ENCODE measurements at regions not wholly inside any gene's neighbourhood (a gene's known extent, or its start where the extent isn't known, plus 50 kb on each side); places are given as distances from the start of the nearest gene placed in this dataset.
"Not testable (repeated sequence)": the region's sequence is repeated elsewhere in the genome, so short reads cannot be mapped to it uniquely, and the experiment has no call there.

DNA sequence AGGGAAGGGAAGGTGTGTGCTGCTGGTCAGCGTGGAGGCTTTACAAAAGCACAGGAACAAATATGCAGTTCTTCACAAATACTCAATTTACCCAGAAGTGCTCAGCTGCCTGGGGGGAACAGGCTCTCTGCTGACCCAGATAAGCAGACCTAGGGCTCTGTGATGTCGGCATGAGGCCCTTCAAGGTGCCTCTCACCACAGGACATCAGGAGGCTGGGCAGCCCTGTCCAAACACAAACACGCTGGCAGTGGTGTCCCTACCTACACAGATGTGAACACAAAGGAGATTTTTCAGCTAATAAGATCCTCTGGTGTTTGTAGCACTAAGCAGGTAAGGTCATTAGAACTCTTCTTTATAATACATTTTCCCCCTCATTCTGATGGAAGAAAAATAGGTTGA is 243.0 kb upstream of the PROX1 start:
- DNase-seq = no peak

DNA sequence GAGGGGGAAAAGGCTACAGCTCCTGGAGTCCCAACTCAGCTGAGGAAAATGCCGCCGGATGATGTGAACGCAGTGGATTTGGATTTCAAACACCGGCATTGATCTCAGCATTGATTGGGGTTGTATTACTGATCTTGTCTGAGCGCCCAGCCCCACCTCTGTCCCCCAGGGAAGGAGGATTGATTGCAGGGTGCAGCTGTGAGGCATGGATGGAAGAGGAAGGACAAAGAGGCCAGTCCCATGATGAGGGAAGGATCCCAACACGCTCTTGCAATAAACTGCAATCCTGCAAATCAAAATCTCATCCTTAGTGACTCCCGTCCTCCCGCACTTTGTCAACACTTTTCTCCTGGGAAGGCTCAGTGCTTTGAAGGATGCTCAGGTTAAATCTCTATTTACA is 242.3 kb upstream of the PROX1 start:
- no peak for DNase-seq

DNA sequence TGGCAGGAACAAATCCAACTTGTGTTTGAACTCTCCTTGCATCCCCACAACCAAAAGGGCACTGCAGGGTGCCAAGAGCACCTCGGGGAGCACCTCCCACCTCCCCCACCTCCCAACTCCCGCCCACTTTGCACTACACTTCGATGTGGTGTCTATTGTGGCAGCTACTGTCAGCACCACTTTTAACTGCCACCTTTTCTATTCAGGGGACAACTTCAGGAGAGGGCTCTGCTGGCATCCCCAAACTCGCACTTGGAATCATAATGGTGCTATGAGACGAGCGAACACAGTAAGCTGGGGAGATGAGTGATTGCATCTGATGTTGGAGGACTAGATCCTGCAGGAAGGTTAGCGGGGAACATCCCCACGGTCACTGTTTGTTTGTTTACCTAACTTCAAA is 238.2 kb upstream of the PROX1 start:
- DNase-seq = no peak

DNA sequence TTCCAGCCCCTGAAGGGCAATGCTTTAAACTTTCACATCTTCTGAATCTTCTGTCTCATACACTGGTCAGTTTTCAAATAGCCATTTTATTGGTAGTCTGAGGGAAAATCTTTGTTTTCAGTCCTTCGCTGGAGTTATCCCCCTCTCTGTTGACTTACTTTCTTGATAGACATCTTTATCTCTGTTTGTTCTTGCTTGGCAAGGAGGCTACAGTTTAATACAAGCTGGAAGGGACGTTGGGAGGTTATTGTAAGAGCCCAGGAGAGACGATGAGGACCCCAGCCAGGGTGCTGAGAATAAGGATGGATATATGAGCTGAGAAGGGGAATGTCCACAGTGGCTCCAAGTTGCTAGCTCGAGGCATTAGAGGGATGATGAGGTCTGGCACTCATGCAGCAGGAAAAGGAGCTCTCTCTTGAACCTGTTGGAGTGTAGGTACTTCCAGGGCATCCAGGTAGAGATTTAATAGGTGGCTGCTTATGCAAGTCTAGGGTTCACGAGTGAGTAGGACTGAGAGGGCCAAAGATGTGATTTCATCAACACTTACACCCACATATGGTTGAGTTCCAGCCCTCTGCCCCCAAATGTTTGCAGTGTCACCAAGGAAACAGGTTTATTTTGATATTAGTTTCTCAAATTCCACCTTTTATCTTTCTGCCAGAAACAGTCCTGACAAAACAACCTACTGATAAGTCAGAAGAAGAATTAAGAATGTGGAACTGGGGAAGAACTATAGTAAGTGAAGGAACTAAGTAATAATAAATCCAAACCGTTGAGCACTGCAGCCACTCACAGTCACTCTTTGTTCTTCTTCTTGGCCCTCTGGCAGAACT is 237.3 kb upstream of the PROX1 start:
- DNase-seq = no peak

DNA sequence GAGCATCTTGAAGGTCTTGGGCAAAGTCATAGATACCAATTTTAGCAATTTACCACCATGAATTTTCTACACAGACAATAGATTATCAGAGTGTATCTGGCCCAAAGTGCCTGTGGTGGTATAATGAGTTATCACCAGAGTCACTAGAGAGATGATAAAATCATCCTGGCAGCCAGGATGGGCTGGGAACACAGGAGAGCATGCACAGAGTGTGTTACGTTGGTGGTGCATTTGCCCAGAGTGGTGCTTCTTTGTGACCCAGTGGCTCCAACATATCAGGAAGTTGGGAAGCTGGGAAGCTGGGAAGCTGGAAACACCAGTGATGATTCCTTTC is 236.7 kb upstream of the PROX1 start:
- no peak for DNase-seq

DNA sequence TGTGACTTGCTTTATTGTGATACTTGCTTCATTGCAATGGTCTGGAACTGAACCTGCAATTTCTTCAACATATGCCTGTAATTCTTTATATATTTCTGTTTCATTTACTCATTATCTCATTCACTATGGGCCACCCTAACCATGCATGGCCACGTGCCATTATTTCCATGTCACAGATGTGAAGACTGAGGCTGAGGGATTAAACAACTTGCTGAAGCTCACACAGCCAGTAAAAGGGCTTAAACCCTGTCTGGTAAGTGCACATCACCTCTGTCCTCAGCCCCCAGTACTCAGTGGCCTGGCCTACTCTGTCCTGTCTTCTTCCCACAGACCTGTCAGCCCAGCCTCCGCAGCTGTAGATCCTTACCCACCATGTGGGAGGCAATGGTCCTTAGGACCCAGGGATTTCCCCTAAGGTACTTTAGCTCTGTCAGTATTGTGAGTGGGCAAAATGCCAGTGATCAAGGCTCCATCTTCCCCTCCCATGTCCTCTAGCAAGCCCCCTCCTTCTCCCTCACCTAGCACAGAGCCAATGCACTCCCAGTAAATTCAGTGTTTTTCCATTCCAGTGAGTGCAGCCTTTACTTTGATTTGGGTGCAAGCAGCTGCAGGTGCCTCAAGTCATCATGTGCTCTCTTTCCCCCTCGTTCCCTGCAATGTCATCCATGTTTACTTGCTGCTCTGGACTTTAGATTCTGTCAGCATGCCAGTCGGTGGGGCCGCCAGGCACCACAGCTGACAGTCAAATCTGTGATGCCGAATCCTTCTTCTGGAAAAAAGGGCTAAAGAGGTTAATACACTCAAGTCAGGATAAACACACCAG is 228.2 kb upstream of the PROX1 start:
- no peak for DNase-seq

DNA sequence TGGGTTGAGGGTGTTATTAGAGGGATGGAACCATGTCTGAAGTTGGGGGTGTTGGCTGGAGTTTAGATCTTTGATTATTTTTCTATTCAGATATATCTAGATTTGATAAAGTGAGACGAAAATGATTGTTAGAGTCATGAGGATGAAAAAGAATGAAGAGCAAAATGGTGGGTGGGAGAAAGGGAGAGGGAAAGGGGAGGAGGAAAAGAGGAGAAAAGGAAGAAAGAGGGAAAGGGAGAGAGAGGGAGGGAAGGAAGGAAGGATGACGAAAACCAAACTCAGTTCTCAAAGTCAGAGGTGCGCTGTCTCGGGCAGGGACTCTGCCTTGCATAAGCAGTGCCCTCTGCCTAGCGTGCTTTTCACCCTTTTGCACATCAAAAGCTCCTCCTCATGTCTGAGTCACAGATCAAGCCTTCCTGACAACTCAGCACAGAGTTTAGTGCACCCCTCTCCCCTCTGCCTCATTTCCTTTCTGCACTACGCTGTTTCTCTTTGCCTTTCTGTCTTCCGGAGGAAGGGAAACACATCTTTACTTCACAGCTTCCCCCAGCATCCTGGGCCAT is 225.8 kb upstream of the PROX1 start:
- no peak for DNase-seq

DNA sequence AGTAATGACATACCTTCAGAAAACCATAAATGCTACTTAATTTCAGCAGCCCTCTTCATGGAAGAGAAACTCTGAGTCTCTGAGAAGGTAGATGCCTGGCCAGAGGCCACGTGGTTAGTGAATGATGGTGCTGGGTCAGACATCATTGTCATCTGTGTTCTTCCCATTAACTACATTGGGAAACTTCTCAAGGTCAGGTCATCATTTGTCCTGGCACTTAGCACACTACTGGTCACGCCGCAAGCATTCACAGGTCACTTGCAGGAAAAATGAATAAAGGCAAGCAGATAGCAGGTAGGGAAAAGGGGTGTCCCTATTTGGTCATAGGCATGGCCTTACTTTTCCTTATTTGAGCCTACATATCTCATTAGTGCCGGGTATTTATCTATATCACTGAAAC is 220.1 kb upstream of the PROX1 start:
- no peak for DNase-seq

DNA sequence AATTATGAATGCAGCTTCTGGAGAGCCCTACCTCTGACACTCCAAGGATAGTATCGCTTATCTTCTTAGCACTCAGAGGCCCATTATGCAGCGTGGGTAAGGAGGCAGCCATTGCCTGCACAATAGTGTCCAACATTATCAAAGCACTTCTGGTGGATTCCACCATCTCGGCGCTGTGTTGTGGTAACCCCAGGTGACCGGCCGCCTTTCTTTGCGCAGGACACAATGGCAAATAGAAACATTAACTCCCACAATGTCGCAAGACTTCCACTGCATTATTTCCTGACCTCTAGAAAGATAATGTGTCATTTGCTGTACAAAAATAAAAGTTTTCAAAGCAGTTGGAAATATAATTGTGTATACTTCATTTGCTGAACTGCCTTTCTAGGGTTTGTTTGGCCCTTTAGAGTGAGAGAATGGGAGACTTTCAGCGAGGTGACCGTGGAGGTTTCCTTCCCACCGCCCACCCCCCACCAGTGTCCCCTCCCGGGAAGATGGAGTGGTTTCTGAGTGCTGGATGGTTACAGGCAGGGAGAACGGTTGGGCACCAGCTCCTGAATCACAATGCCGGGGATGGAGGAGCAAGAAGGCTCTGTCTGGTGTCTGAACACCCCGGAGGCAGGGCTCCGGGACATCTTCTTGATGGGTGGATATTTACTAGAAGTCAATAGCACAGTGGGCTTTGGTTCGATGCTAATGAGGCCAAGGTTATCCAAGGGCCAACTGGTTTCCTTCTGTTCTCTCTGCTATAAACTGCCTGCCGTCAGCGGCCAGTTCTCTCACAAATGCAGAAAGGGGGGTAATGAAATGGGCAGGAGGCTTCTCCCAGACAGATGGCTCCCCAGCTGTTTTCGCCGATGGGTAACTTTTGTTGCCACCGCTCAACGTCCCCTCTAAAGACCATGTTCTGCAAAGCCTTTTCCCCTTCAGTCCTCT is 215.4 kb upstream of the PROX1 start:
- DNase-seq = no peak

DNA sequence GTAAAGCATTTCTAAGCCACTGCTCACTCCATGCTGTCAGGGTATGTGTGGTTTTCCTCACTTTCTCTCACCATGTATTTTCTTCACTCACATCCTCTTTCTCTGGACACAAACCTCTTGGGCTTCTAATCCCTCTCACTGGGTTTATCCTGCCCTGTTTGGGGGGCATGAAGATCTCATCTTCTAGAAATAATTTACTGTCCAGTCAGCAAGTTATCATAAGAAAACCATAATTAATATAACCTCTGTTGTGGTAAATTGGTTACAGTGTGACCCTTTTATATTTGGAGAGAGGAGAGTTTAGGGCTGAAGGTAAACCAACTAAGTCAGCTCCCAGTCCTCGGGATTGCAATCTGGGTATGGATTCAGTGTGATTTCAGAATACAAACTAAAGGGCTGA is 213.8 kb upstream of the PROX1 start:
- no peak for DNase-seq

DNA sequence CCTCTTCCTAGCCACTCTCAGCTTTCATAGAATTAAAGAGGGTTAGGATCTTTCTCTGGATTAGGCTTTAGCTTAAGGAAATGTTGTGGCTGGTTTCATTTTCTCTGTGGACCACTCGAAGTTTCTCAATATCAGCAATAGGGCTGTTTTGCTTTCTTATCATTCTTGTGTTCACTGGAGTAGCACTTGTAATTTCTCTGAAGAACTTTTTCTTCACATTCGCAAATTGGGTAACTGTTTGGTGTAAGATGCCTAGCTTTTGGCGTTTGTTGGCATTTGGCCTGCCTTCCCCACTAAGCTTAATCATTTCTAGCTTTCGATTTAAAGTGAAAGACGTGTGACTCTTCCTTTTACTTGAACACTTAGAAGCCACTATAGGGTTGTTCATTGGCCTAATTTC is 210.8 kb upstream of the PROX1 start:
- DNase-seq = no peak

DNA sequence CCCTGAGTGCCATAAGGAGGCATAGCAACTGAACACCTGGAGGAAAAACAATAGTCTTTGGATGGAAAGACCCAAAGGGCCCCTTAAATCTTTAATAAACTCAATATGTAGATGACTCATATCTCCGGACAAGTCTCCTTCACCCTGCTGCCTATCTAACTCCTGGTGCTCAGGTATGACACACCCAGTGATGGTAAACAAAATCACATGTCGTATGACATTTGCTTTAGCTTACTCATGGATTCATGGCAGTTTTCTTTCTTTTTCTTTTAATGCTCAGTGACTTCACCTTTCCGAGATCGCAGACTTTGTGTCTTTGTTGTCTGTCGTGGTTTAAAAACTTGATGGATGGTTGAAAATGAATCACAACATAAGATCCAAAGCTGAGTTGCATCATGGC is 208.5 kb upstream of the PROX1 start:
- DNase-seq = no peak

DNA sequence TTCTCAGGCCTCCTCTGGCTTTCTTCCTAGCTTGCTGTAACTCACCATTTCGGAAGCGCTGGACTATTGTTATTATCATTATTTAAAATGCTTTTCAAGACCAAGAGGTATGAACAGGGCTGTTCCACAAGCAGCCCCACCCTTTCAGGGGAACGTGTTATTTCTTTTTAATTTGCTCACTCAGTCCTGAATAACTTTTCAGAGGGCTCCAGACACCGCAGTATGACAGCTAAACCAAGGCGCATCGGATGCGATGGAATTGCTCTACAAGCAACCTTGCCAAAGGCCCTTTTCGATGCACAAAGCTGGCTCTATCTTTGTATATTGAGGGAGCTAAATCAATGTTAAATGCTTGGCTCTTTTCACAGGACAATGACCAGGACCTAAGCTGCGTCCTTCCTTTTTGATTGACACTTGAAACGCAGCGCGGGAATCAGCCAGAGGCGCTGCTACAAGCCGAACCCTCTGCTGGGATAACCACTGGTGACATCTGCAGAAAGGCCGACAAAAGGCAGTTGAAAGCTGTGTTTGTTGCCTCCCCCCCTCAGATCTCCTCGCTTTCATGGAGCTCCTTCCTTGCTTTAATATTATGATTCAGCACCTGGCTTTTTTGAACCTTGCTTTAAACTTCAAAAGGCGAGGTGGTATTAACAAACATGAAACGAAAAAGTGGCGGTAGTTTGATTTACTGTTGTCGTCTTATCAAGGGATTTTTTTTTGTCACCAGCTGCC is 204.7 kb upstream of the PROX1 start:
- DNase-seq = no peak

DNA sequence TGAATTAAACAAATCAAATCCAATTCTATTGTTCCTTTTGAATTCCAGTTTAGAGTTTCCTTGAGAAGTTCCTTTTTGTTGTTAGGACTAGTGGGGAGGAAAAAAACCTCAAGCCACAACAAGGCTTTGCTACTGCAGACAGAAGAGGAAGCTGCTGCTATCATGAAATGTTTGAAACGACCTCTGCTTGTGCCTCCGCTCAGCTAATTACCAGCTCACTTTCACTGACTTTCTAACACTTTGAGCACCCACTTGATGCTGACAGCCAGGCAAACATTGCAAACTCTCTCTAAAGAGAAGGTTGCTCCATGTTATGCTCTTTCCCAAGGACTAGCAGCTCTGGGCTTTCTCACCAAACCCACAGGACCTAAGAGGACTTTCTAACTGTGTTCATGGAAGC is 203.9 kb upstream of the PROX1 start:
- DNase-seq = no peak

DNA sequence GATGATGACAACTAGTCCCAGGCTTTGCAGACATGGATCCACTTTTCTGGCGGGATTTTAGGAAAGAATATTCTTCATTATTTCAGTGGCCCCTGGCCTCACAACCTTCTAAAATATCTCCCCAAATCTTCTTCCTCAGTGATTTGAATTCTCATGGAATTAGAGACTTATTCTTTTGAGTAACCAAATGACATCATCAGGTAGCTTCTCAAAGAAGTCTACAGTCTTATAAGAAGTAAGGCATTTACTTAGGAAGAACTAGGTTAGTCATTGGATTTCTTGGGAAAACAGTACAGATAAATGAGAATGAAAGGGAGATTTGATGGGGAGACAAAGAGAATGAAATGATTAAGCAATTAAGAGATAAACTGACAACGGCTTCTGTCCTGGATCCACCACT is 201.1 kb upstream of the PROX1 start:
- DNase-seq = no peak

DNA sequence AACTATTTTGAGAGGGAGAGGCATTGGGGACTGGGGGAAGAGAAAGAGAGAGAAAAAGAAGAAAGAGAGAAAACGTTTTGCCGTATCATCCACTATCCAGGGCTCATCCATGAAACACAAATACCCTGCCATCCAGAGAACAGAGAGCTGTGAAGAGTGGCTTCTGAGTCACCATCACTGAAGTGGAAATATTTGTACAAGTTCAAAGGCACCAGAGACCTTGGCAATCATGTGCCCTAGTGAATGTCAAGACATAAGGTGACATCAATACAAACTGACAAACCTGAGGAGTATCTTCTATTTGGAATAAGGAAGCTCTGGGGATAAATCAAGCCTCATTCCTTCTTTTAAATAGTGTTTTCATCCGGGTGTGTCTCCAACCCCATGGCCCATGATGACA is 197.2 kb upstream of the PROX1 start:
- DNase-seq = no peak

DNA sequence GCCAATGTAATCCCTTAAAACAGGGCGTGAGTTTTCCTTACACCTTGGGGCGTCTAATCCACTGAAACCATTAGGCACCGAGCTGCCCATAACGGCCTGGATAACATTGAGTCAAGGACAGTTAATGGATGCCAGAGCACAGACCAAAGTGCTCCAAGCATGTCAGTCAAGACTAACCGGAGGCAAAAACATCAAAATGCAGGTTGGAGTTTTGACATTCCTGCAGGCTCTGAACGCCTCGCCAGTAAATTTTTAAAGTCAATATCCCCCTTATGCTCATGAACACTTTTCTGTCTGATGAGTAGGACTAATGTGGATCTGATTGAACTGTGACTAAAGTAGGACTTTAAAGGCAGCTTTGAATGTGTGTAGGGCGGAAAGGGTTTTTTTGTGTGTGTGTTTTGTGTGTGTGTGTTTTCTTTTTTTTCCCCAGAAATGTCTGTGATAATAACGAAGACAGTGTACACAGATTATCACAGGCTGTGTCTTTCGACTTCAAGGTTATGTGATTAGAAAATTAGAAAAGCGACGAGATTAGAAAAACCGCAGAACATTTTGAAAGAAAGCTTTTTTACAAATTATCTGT is 194.2 kb upstream of the PROX1 start:
- DNase-seq = no peak

DNA sequence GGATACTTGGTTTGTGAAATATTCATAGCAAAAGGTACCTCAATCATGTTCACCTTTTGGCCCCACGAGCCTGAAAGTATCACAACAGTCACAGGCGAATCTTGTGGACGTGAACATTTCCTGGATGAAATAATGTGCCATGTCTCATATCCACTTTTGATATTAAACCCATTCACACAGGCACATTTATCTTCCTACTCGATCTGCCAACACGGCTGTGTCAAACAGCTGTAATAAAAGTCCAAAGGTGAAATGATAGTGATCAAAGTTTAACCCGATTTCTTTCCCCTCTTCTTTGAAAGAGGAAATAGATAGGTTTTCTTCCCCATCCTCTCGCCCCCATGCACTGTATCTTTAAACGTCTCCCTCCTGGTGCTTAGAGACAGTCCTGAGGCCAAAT is 191.2 kb upstream of the PROX1 start:
- DNase-seq = no peak

DNA sequence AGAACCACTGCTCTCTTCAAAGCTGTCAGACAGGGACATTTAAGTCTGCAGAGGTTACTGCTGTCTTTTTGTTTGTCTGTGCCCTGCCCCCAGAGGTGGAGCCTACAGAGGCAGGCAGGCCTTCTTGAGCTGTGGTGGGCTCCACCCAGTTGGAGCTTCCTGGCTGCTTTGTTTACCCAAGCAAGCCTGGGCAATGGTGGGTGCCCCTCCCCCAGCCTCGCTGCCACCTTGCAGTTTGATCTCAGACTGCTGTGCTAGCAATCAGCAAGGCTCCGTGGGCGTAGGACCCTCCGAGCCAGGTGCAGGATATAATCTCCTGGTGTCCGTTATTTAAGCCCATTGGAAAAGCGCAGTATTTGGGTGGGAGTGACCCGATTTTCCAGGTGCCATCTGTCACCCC is 179.5 kb upstream of the PROX1 start:
- DNase-seq = not testable (repeated sequence)

DNA sequence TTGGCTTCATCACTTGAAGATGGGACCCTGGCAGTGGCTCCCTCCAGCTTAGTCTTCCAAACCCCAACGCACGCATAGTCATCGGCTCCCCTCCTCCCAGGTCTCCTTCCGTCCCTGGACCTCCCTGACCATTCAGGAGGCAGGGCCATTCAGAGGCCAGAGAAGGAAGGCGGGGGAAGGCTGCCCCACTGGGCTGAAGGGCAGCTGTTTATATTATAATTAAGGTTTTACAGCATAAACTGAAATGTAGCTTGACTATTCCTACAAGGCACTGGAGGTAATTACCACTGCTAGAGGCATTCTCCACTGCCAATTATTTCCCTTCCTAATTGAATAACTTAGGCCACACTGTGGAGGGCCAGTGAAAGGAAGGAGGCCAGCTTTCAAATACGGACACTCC is 170.6 kb upstream of the PROX1 start:
- DNase-seq = no peak

DNA sequence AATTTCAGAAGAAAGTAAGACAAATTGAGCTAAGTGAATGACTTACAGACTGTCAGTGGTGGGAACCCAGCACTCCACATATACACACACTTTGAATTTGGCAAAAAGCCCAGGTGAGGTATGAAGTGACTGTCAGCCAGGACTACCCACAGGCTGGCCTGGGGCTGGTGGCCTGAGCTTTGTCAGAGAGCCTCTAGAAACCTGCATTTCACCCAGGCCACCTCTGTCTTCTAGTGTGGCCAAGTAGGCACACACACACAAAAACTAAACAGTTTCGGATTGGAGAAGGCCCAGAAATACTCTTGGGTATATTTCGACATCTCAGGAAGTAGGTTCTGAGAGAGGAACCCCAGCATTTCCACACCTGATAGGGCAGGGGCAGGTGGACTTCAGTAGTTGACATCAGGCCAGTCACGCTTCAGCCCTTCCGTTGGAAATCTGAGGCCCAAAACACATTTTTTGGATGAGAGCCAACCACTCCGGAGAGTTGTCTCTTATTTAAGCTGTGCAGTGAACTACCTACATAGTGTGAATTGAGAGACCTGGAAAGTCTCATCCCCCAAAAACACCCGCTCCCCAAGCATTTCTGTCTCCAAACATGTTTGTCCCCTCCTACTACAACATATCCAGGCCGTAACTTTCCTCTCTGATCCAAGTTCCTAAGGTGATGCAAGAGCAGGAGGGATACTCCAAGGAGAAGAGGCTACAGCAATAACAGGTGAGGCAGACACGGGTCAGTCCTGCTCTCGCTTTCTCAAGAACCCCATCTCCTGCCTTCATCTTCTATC is 167.2 kb upstream of the PROX1 start:
- no peak for DNase-seq

Measured in activated CD4-positive, CD25-positive, alpha-beta regulatory T cell (primary cell).